Spleen (tissue), 11 donors: ENCODE measurements at regions not wholly inside any gene's neighbourhood (a gene's known extent, or its start where the extent isn't known, plus 50 kb on each side); places are given as distances from the start of the nearest gene placed in this dataset.

ENCODE experiments used
- DNase-seq: peaks from one replicate; pipeline ENCODE4 v3.0.0-alpha.2; 2020
- H3K27ac ChIP-seq, 8 donors: fragments of 200-600 bp; sonication (generic) in 7 of 8; 1 replicate in 4 of 8; 2 replicates in 4 of 8; pipeline versions ENCODE4 v1.5.0 to v1.8.0; 2016 to 2021; ENCODE audit warnings: inconsistent platforms in 4 of 8, mild to moderate bottlenecking in 4 of 8, moderate library complexity in 1 of 8
- H3K27me3 ChIP-seq, 7 donors: fragments of 200-600 bp; sonication (generic) in 6 of 7; replicated peaks in 1 of 7; 1 replicate in 4 of 7; 2 replicates in 3 of 7; pipeline versions ENCODE4 v1.5.0 to v1.8.0; 2016 to 2021; ENCODE audit warnings: inconsistent platforms in 3 of 7, mild to moderate bottlenecking in 1 of 7
- H3K36me3 ChIP-seq, 6 donors: fragments of 200-600 bp; sonication (generic) in 5 of 6; 1 replicate in 4 of 6; 2 replicates in 2 of 6; pipeline versions ENCODE4 v1.5.0 to v1.8.0; 2016 to 2021; ENCODE audit warnings: inconsistent platforms in 2 of 6
- H3K4me1 ChIP-seq, 6 donors: fragments of 200-600 bp; sonication (generic) in 5 of 6; 1 replicate in 3 of 6; 2 replicates in 3 of 6; pipeline versions ENCODE4 v1.5.0 to v1.8.0; 2016 to 2021; ENCODE audit warnings: inconsistent platforms in 3 of 6
- H3K4me3 ChIP-seq, 8 donors: fragments of 200-600 bp; sonication (generic) in 7 of 8; 1 replicate in 4 of 8; 2 replicates in 4 of 8; pipeline versions ENCODE4 v1.5.0 to v1.8.0; 2016 to 2021; ENCODE audit warnings: inconsistent platforms in 4 of 8, mild to moderate bottlenecking in 4 of 8, moderate library complexity in 2 of 8
- H3K9me3 ChIP-seq, 8 donors: fragments of 200-600 bp; sonication (generic) in 7 of 8; 1 replicate in 4 of 8; 2 replicates in 4 of 8; pipeline versions ENCODE4 v1.5.0 to v1.8.0; 2016 to 2021; ENCODE audit warnings: inconsistent platforms in 4 of 8
- POLR2A ChIP-seq, 3 donors: fragments of 450-650 bp; IDR thresholded peaks; one replicate each; pipeline ENCODE4 v1.5.1; 2017; ENCODE audit warnings: antibody characterized with exemption in 3 of 3, mild to moderate bottlenecking in 1 of 3
- POLR2AphosphoS5 ChIP-seq, 3 donors: sonication (generic); formaldehyde crosslinking; IDR thresholded peaks; one replicate each; pipeline ENCODE4 v1.5.1; 2017; ENCODE audit warnings: antibody characterized with exemption in 3 of 3
- WGBS, 5 donors: extraction: QIAGEN DNeasy Blood & Tissue Kit in 3 of 5; methylation state at CpG; one replicate each; pipeline versions ENCODE4 v1.1.5 to v1.1.7; 2013 to 2018; 5-methylcytosine and 5-hydroxymethylcytosine counted together
- intact Hi-C: fragments of 100-400 bp; cut with DNase I; formaldehyde crosslinking; loops from one replicate; pipeline ENCODE4 v1.15.0; 2023; ENCODE audit warnings: low total_unique reads
- TF ChIP-seq, protein P1 (sequence below), 11 experiments: fragments of 200-600 bp in 7 of 11; fragments of 450-650 bp in 4 of 11; sonication (generic) in 4 of 11; IDR thresholded peaks in 8 of 11; conservative IDR thresholded peaks in 3 of 11; 1 replicate in 7 of 11; 2 replicates in 4 of 11; pipeline versions ENCODE4 v1.4.0 to v1.8.0; 2016 to 2021; ENCODE audit warnings: antibody characterized with exemption in 11 of 11, inconsistent platforms in 4 of 11, mild to moderate bottlenecking in 1 of 11
- donor health status: healthy with polysubstance abuse.
- donor health status: DM: no; HTN: no; CAD: no; lungs with moderate emphysema.
- donor health status: DM: no; HTN: no; CAD: no.
- donor health status: Bipolar disorder and iron deficiency.
- donor health status: healthy.
- donor health status: DM: no; HTN: no; CAD: no.
- donor health status: DM: yes; HTN: yes; CAD: no.

DNA sequence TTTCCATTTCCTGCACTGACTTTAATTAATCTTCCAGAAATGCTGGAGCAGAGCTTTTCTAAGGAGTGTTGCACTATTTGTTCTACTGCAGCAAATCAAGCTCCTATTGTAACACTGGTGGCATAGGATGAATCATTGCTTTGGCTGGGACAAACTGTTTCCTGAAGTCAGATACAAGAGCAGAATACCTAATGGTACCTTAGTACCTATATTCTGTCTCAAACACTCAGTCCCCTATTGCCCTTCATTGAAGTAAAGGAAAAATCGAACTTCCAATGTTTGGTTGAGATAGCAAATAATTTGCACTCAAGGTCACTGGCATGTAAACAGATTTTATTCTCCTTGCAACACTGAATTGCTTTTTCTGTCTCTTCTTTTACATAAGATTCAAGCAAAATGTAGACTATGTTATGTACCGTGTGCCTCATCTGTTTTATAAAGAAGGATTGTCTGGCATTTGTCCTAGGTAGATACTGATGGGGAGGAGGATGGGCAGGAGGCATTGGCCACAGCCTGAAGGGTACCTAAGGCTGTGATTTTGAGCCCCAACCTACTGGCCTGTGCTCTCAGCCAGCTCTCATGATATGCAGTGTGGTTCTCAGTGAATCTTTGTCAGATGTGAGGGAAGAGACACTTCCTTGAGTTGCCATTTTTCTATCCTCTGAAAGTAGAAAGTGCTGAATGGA lies 141.6 kb downstream of the AASDH start:
- Histone ChIP-seq H3K9me3 (no peaks in the 10 kb centered on the region), H3K4me1 (no peaks in the 10 kb centered on the region)
- WGBS, 5 donors, result 70 to 94% (median 84%) methylated on average over 2 of the region's 2 CpGs

DNA sequence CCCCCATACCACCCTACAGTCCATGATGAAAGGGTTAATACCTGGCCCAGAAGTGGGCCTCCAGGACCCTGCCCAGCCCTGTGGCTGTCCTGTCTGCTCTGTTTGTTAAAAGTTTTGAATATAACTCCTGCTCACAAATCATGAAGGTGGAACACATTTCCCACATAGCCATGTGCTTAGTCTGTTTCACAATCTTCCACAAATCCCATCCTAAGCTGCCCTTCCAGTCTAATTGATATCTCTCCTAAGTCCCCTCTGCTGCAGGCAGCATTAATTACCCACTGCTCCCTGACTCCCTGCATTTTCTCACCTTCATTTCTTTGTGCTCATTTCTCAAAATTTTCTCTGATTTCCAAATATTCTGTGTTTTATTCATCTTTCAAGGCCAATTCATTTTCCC lies 142.6 kb downstream of the AASDH start:
- Histone ChIP-seq H3K27me3 (no peaks in the 10 kb centered on the region), H3K9me3 (no peaks in the 10 kb centered on the region), H3K4me1 (no peaks in the 10 kb centered on the region), H3K4me3 (no peak overlapping the region), H3K27ac (no peak overlapping the region), H3K36me3 (no peaks in the 10 kb centered on the region)
- intact Hi-C loops, result no loop called here
- DNase-seq, result no peak
- TF ChIP-seq POLR2AphosphoS5 (IDR thresholded peaks at IDR 0.05), result no peak
- TF ChIP-seq POLR2A (IDR thresholded peaks at IDR 0.05), result no peak
- TF ChIP-seq, protein P1, sequence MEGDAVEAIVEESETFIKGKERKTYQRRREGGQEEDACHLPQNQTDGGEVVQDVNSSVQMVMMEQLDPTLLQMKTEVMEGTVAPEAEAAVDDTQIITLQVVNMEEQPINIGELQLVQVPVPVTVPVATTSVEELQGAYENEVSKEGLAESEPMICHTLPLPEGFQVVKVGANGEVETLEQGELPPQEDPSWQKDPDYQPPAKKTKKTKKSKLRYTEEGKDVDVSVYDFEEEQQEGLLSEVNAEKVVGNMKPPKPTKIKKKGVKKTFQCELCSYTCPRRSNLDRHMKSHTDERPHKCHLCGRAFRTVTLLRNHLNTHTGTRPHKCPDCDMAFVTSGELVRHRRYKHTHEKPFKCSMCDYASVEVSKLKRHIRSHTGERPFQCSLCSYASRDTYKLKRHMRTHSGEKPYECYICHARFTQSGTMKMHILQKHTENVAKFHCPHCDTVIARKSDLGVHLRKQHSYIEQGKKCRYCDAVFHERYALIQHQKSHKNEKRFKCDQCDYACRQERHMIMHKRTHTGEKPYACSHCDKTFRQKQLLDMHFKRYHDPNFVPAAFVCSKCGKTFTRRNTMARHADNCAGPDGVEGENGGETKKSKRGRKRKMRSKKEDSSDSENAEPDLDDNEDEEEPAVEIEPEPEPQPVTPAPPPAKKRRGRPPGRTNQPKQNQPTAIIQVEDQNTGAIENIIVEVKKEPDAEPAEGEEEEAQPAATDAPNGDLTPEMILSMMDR (IDR thresholded peaks at IDR 0.05 in 8 of 11, conservative IDR thresholded peaks at IDR 0.05 in 3 of 11), result no peak

More for the DNA sequence above, 141.6 kb downstream of the AASDH start:
- Histone ChIP-seq H3K4me3 (no peak overlapping the region), H3K36me3 (no peaks in the 10 kb centered on the region), H3K27ac (no peak overlapping the region), H3K27me3 (no peaks in the 10 kb centered on the region)
- DNase-seq, result no peak
- TF ChIP-seq, protein P1 (IDR thresholded peaks at IDR 0.05 in 8 of 11, conservative IDR thresholded peaks at IDR 0.05 in 3 of 11), result no peak
- TF ChIP-seq POLR2A (IDR thresholded peaks at IDR 0.05) (no peak), POLR2AphosphoS5 (IDR thresholded peaks at IDR 0.05) (no peak)
- intact Hi-C loops, result no loop called here

DNA sequence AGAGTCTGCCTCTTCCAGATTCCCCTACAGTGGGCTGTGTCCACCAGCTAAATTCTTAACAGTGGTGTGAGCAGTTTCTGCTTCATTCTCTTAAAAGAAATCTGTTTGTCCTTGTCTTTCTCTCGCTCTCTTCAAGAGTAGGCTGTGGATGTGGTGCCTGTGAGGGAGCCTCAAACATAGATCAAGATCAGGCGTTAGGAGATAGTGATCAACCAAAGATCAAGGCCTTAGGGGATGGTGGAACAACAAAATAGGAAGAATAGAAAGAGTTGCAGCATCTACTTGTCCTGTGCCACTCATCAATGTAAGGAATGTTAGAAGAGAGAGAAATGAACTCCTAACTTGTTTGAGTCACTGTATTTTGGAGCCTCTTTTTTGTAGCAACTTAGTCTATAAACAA lies 144.2 kb downstream of the AASDH start:
- no peak for DNase-seq
- intact Hi-C loops, result no loop called here
- WGBS, 5 donors, result 74 to 84% (median 82%) methylated on average over 2 of the region's 2 CpGs

DNA sequence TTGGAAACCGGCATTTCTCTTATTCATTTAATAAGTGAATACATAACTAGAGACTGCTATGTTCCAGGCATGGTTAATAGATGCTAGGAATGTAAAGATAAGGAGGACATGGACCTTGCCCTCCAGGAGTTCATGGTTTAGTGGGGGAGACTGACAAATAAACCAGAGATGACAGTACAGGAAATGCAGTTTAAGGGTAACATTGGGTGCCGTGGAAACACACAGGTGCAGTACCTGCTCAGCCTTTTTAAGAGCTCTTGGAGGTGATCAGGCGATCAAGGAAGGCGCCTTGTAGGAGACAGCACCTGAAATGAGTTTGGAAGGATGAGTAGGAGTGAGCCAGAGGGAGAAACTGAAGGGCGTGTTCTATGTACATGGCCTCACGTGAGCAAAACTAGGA lies 145.8 kb downstream of the AASDH start:
- no peak overlapping the region for H3K4me3 ChIP-seq
- no peaks in the 10 kb centered on the region for H3K36me3 ChIP-seq
- intact Hi-C loops, result no loop called here
- no peak for DNase-seq
- WGBS, 5 donors, result 69 to 83% (median 71%) methylated on average over 6 of the region's 6 CpGs
- TF ChIP-seq, protein P1 (IDR thresholded peaks at IDR 0.05 in 8 of 11, conservative IDR thresholded peaks at IDR 0.05 in 3 of 11), result no peak
- TF ChIP-seq POLR2A (IDR thresholded peaks at IDR 0.05) (no peak), POLR2AphosphoS5 (IDR thresholded peaks at IDR 0.05) (no peak)
- no peaks in the 10 kb centered on the region for H3K27me3 ChIP-seq
- no peaks in the 10 kb centered on the region for H3K4me1 ChIP-seq
- H3K27ac ChIP-seq, result no peak overlapping the region
- no peaks in the 10 kb centered on the region for H3K9me3 ChIP-seq

More for the DNA sequence above, 144.2 kb downstream of the AASDH start:
- Histone ChIP-seq H3K36me3 (no peaks in the 10 kb centered on the region), H3K4me1 (no peaks in the 10 kb centered on the region), H3K4me3 (no peak overlapping the region), H3K9me3 (no peaks in the 10 kb centered on the region), H3K27ac (no peak overlapping the region), H3K27me3 (no peaks in the 10 kb centered on the region)
- TF ChIP-seq POLR2AphosphoS5 (IDR thresholded peaks at IDR 0.05), result no peak
- TF ChIP-seq POLR2A (IDR thresholded peaks at IDR 0.05), result no peak
- TF ChIP-seq, protein P1 (IDR thresholded peaks at IDR 0.05 in 8 of 11, conservative IDR thresholded peaks at IDR 0.05 in 3 of 11), result no peak
